ENCODE measurements at regions not wholly inside any gene's neighbourhood (a gene's known extent, or its start where the extent isn't known, plus 50 kb on each side); places are given as distances from the start of the nearest gene placed in this dataset.

GRCh38 chr4:122027203-122027602 is 75.3 kb upstream of the TRPC3 start:
- DNase-seq = no peak

DNA sequence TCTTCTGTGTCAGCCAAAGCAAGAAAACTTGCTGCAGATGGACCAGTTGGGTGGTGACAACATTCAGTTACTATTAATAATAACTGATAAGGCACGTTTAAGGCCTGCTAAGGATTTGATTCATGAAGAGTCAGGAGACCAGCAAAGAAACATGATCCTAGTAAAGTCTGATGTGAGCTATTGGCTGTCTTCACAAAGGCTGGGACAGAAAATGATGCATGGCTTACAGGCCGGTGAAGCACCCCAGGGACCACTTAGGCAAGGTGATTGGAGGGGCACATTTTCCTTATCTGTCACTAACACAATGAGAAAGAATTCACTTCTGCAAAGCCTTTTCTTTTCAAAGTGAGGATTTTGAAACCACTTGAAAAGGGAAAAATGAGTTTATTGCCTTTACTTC is 65.4 kb upstream of the TRPC3 start:
- DNase-seq = no peak

- no peak for DNase-seq
Measured at GRCh38 chr4:122015203-122015602, 63.3 kb upstream of the TRPC3 start.

- peak; percentile 63 for DNase-seq
Measured at GRCh38 chr4:122012735-122013134, 60.9 kb upstream of the TRPC3 start.

DNA sequence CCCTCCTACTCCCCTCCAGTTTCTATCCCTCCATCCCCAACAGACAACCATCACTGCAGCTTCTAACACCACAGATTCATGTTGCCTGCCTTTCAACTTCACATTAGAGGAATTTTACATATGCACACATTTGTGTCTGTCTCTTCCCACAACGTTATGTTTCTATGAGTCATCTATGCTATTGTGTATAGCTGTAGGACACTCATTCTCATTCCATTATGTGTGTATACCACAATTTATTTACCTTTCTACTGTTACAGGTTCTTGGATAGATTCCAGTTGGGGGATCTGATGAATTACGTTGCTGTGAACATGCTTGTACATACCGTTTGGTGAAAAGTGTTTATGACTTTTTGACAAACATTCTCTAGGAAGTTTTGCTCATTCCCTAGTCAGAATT is 58.8 kb upstream of the TRPC3 start:
- peak; percentile 72 for DNase-seq

- no peak for DNase-seq
Measured at GRCh38 chr4:122009524-122009923, 57.7 kb upstream of the TRPC3 start.

- DNase-seq = peak; percentile 11
Measured at GRCh38 chr4:122007016-122007415, 55.2 kb upstream of the TRPC3 start.

- DNase-seq = peak; percentile 68
Measured at GRCh38 chr4:122005064-122005755, 53.4 kb upstream of the TRPC3 start.

GRCh38 chr4:122003335-122003734 is 51.5 kb upstream of the TRPC3 start:
- no peak for DNase-seq

All from HCEC 1CT (cell line).